H9 (cell line): ENCODE measurements at regions not wholly inside any gene's neighbourhood (a gene's known extent, or its start where the extent isn't known, plus 50 kb on each side); places are given as distances from the start of the nearest gene placed in this dataset.

ENCODE experiments used
- DNase-seq: peaks from one replicate; pipeline ENCODE4 v3.0.0-alpha.2; 2017
- H2AFZ ChIP-seq: one replicate; pipeline ENCODE4 v1.6.1; 2013; ENCODE audit warnings: mild to moderate bottlenecking, low read length, control low read depth, moderate library complexity
- H2AK5ac ChIP-seq: 2 replicates; pipeline ENCODE4 v1.6.1; 2013; ENCODE audit warnings: low read length, control low read depth, mixed read lengths; ENCODE audit not compliant: insufficient read length
- H2BK120ac ChIP-seq: one replicate; pipeline ENCODE4 v1.6.1; 2013; ENCODE audit warnings: low read depth, mild to moderate bottlenecking, low read length, control low read depth, inconsistent platforms; ENCODE audit not compliant: poor library complexity, severe bottlenecking
- H2BK12ac ChIP-seq: 2 replicates; pipeline ENCODE4 v1.6.1; 2013; ENCODE audit warnings: low read length, control low read depth, mixed read lengths, low read depth; ENCODE audit not compliant: insufficient read length
- H2BK15ac ChIP-seq: 2 replicates; pipeline ENCODE4 v1.6.1; 2013; ENCODE audit warnings: low read depth, low read length, control low read depth
- H2BK20ac ChIP-seq: one replicate; pipeline ENCODE4 v1.6.1; 2013; ENCODE audit warnings: low read depth, mild to moderate bottlenecking, low read length, control low read depth, inconsistent platforms; ENCODE audit not compliant: poor library complexity, severe bottlenecking
- H2BK5ac ChIP-seq: 2 replicates; pipeline ENCODE4 v1.6.1; 2013; ENCODE audit warnings: low read length, control low read depth, mixed read lengths; ENCODE audit not compliant: insufficient read length
- H3K14ac ChIP-seq: 2 replicates; pipeline ENCODE4 v1.6.1; 2013; ENCODE audit warnings: low read length, control low read depth; ENCODE audit not compliant: insufficient read depth
- H3K18ac ChIP-seq: 2 replicates; pipeline ENCODE4 v1.6.1; 2013; ENCODE audit warnings: low read depth, mild to moderate bottlenecking, mixed read lengths, low read length, control low read depth; ENCODE audit not compliant: insufficient read length
- H3K23ac ChIP-seq: 2 replicates; pipeline ENCODE4 v1.6.1; 2013; ENCODE audit warnings: low read length, control low read depth, mixed read lengths, low read depth; ENCODE audit not compliant: insufficient read length
- H3K23me2 ChIP-seq: 2 replicates; pipeline ENCODE4 v1.6.1; 2013; ENCODE audit warnings: low read depth, mild to moderate bottlenecking, mixed read lengths, low read length, control low read depth; ENCODE audit not compliant: insufficient read length, poor library complexity, severe bottlenecking
- H3K27ac ChIP-seq: 2 replicates; pipeline ENCODE4 v1.5.1; 2013; ENCODE audit warnings: low read length, control low read depth, mixed read lengths, low read depth; ENCODE audit not compliant: insufficient read length
- H3K27me3 ChIP-seq: 2 replicates; pipeline ENCODE4 v1.6.1; 2013; ENCODE audit warnings: low read length, control low read depth, inconsistent platforms; ENCODE audit not compliant: insufficient read depth
- H3K4ac ChIP-seq: 2 replicates; pipeline ENCODE4 v1.6.1; 2013; ENCODE audit warnings: low read depth, mild to moderate bottlenecking, control low read depth, inconsistent platforms, low read length, moderate library complexity
- H3K4me1 ChIP-seq: 2 replicates; pipeline ENCODE4 v1.6.1; 2013; ENCODE audit warnings: low read length, control low read depth, inconsistent platforms; ENCODE audit not compliant: insufficient read depth
- H3K4me2 ChIP-seq: 2 replicates; pipeline ENCODE4 v1.6.1; 2013; ENCODE audit warnings: low read length, control low read depth, mixed read lengths; ENCODE audit not compliant: insufficient read length, insufficient read depth
- H3K56ac ChIP-seq: 2 replicates; pipeline ENCODE4 v1.6.1; 2013; ENCODE audit warnings: low read depth, mild to moderate bottlenecking, mixed read lengths, low read length, control low read depth; ENCODE audit not compliant: insufficient read length
- H3K79me1 ChIP-seq: 2 replicates; pipeline ENCODE4 v1.6.1; 2013; ENCODE audit warnings: low read depth, mild to moderate bottlenecking, moderate library complexity, low read length, control low read depth, inconsistent platforms; ENCODE audit not compliant: insufficient read depth, poor library complexity, severe bottlenecking
- H3K79me2 ChIP-seq: 2 replicates; pipeline ENCODE4 v1.6.1; 2013; ENCODE audit warnings: low read length, control low read depth, inconsistent platforms; ENCODE audit not compliant: insufficient read depth
- H3K9ac ChIP-seq: 2 replicates; pipeline ENCODE4 v1.6.1; 2013; ENCODE audit warnings: low read length, control low read depth, mixed read lengths; ENCODE audit not compliant: insufficient read length; ENCODE audit errors: extremely low read depth
- H3K9me3 ChIP-seq: one replicate; pipeline ENCODE4 v1.6.1; 2013; ENCODE audit warnings: low read depth, low read length, inconsistent platforms; ENCODE audit not compliant: control insufficient read depth
- H3T11ph ChIP-seq: one replicate; pipeline ENCODE4 v1.6.1; 2013; ENCODE audit warnings: mild to moderate bottlenecking, low read length, control low read depth, inconsistent platforms
- H4K20me1 ChIP-seq: one replicate; pipeline ENCODE4 v1.6.1; 2013; ENCODE audit not compliant: control insufficient read depth, insufficient read length, insufficient read depth
- H4K5ac ChIP-seq: 2 replicates; pipeline ENCODE4 v1.6.1; 2013; ENCODE audit warnings: low read depth, mild to moderate bottlenecking, mixed read lengths, low read length, control low read depth; ENCODE audit not compliant: insufficient read length
- H4K8ac ChIP-seq: replicated peaks from 2 replicates; pipeline ENCODE4 v1.6.1; 2013; ENCODE audit warnings: low read length, control low read depth, mixed read lengths, low read depth; ENCODE audit not compliant: insufficient read length
- H4K91ac ChIP-seq: 2 replicates; pipeline ENCODE4 v1.6.1; 2013; ENCODE audit warnings: low read depth, mild to moderate bottlenecking, moderate library complexity, mixed read lengths, low read length, control low read depth; ENCODE audit not compliant: insufficient read length
- H3K27ac Mint-ChIP-seq, 3 experiments: 2 replicates in 2 of 3; 3 replicates in 1 of 3; pipeline ENCODE4 v1.8.0; 2020 to 2021; ENCODE audit warnings: mixed read lengths in 3 of 3, mild to moderate bottlenecking in 1 of 3, moderate library complexity in 1 of 3
- H3K27me3 Mint-ChIP-seq: 2 replicates; pipeline ENCODE4 v1.8.0; 2021; ENCODE audit warnings: low read depth, mild to moderate bottlenecking, moderate library complexity, mixed read lengths
- H3K36me3 Mint-ChIP-seq, 3 experiments: 2 replicates in 2 of 3; 3 replicates in 1 of 3; pipeline ENCODE4 v1.8.0; 2020 to 2021; ENCODE audit warnings: low read depth in 3 of 3, mixed read lengths in 3 of 3; ENCODE audit not compliant: insufficient read depth in 1 of 3
- H3K4me1 Mint-ChIP-seq, 2 experiments: 2 replicates each; pipeline ENCODE4 v1.8.0; 2020; ENCODE audit warnings: mixed read lengths in 2 of 2
- H3K4me3 Mint-ChIP-seq, 2 experiments: 2 replicates in 1 of 2; 3 replicates in 1 of 2; pipeline ENCODE4 v1.8.0; 2020 to 2021; ENCODE audit warnings: mild to moderate bottlenecking in 2 of 2, mixed read lengths in 2 of 2, moderate library complexity in 1 of 2
- H3K9me3 Mint-ChIP-seq, 2 experiments: 2 replicates in 1 of 2; 3 replicates in 1 of 2; pipeline ENCODE4 v1.8.0; 2020; ENCODE audit warnings: mild to moderate bottlenecking in 2 of 2, mixed read lengths in 2 of 2, moderate library complexity in 1 of 2
- WGBS: extraction: QIAGEN DNeasy Blood & Tissue Kit; methylation state at CpG from one replicate; pipeline ENCODE4 v1.1.7; 2013; ENCODE audit warnings: missing lambda C conversion rate, low lambda C conversion rate, mixed read lengths; ENCODE audit not compliant: insufficient read length; ENCODE audit errors: extremely low coverage; 5-methylcytosine and 5-hydroxymethylcytosine counted together
- TF ChIP-seq, protein P1 (sequence below): fragments of 200-600 bp; sonication (generic); conservative IDR thresholded peaks from 3 replicates; pipeline ENCODE4 v1.8.0; 2021; ENCODE audit warnings: antibody characterized with exemption, mild to moderate bottlenecking

DNA sequence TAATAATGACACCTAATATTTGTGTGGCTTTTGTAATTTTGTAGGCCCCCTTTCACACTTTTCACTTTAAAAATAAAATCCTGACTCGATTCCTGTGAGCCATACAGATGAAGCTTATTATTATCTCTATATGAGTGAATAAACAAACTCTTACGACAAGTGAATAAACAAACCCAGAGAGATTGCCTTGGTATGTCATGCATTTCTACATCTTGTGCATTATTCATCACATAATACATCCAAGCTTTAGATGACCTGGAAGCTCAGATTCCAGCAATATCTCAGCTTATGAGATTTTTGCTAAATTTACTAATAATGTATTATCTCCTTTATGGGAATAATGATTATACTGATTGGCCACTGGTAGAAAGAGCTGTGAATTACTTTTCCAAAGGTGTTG lies 248.2 kb downstream of the TBX18 start:
- H3K4me3 Mint-ChIP-seq, result no peak overlapping the region
- Histone ChIP-seq H2AK5ac (no peak overlapping the region), H3K56ac (no peak overlapping the region), H2AFZ (no peak overlapping the region), H3K14ac (no peak overlapping the region), H3K4ac (no peak overlapping the region), H2BK120ac (no peak overlapping the region), H3K79me2 (no peaks in the 10 kb centered on the region), H3K27ac (no peak overlapping the region), H3T11ph (no peak overlapping the region), H2BK12ac (no peak overlapping the region), H3K9ac (no peak overlapping the region), H3K9me3 (no peaks in the 10 kb centered on the region), H3K4me2 (no peak overlapping the region), H2BK5ac (no peak overlapping the region), H3K18ac (no peak overlapping the region), H3K79me1 (no peaks in the 10 kb centered on the region), H4K8ac (no peak overlapping the region), H2BK20ac (no peak overlapping the region), H4K91ac (no peak overlapping the region), H3K23ac (no peak overlapping the region), H4K5ac (no peak overlapping the region), H3K27me3 (no peaks in the 10 kb centered on the region), H3K4me1 (no peaks in the 10 kb centered on the region), H4K20me1 (no peaks in the 10 kb centered on the region), H2BK15ac (no peak overlapping the region), H3K23me2 (no peaks in the 10 kb centered on the region)
- TF ChIP-seq, protein P1, sequence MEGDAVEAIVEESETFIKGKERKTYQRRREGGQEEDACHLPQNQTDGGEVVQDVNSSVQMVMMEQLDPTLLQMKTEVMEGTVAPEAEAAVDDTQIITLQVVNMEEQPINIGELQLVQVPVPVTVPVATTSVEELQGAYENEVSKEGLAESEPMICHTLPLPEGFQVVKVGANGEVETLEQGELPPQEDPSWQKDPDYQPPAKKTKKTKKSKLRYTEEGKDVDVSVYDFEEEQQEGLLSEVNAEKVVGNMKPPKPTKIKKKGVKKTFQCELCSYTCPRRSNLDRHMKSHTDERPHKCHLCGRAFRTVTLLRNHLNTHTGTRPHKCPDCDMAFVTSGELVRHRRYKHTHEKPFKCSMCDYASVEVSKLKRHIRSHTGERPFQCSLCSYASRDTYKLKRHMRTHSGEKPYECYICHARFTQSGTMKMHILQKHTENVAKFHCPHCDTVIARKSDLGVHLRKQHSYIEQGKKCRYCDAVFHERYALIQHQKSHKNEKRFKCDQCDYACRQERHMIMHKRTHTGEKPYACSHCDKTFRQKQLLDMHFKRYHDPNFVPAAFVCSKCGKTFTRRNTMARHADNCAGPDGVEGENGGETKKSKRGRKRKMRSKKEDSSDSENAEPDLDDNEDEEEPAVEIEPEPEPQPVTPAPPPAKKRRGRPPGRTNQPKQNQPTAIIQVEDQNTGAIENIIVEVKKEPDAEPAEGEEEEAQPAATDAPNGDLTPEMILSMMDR, result no peak
- no CpG with 5 or more reads among the region's 2 CpGs for WGBS
- peaks cover 7 to 8% of the 10 kb centered on the region in 2 experiments; a peak in 2 of 4 replicates for H3K4me1 Mint-ChIP-seq
- no peak for DNase-seq
- H3K9me3 Mint-ChIP-seq, result no peaks in the 10 kb centered on the region
- no peaks in the 10 kb centered on the region for H3K27me3 Mint-ChIP-seq
- no peaks in the 10 kb centered on the region for H3K36me3 Mint-ChIP-seq
- no peak overlapping the region for H3K27ac Mint-ChIP-seq
